ENCODE measurements at regions not wholly inside any gene's neighbourhood (a gene's known extent, or its start where the extent isn't known, plus 50 kb on each side); places are given as distances from the start of the nearest gene placed in this dataset.

- no peak overlapping the region for H3K27ac ChIP-seq (ENCODE audit: low read depth, low read length, poor library complexity, severe bottlenecking)
- DNase-seq (ENCODE audit: low spot score), result peak; percentile 62
- TF ChIP-seq CTCF (conservative IDR thresholded peaks at IDR 0.05; ENCODE audit: low read depth, low read length), result 0 out of 2 replicates have a peak, but pooled peaks have one; percentile 23
- no peak for TF ChIP-seq EZH2 (IDR thresholded peaks at IDR 0.05; ENCODE audit: borderline replicate concordance, low read depth, low read length, poor library complexity, severe bottlenecking)
- intact Hi-C loops (cut with micrococcal nuclease; ENCODE audit: unreplicated experiment), result no loop called here
- ChIA-PET CTCF (no interaction called here), POLR2A (ENCODE audit: low non-redundant PET) (no interaction called here)
- H3K4me1 ChIP-seq (ENCODE audit: insufficient read depth, low read length, poor library complexity, severe bottlenecking), result peaks cover 42% of the 10 kb centered on the region
- no peaks in the 10 kb centered on the region for H3K36me3 ChIP-seq (ENCODE audit: insufficient read depth, low read length, poor library complexity, severe bottlenecking)
- H3K27me3 ChIP-seq (replicated peaks; ENCODE audit: insufficient read depth, low read depth, low read length, poor library complexity), result no peaks in the 10 kb centered on the region
- H3K4me3 ChIP-seq (ENCODE audit: low read depth, low read length, poor library complexity, severe bottlenecking), result no peak overlapping the region
- H3K9me3 ChIP-seq (ENCODE audit: low read depth, low read length, poor library complexity, severe bottlenecking), result no peaks in the 10 kb centered on the region
- no TSS peak for BruUV-seq (replicated peaks)
These were observed 85.4 kb upstream of the TLE3 start for GRCh38 chr15:70182858-70183695.

- ChIA-PET POLR2A (ENCODE audit: low non-redundant PET) (no interaction called here), CTCF (interaction anchor here (0.5 kb wide), 1 partner anchor 195 kb away, joined by 4 read pairs; no protein-coding TSS in a partner anchor)
- no peak for DNase-seq (ENCODE audit: low spot score)
- no peak overlapping the region for H3K27ac ChIP-seq (ENCODE audit: low read depth, low read length, poor library complexity, severe bottlenecking)
- H3K4me1 ChIP-seq (ENCODE audit: insufficient read depth, low read length, poor library complexity, severe bottlenecking), result peaks cover 41% of the 10 kb centered on the region
- no peak overlapping the region for H3K4me3 ChIP-seq (ENCODE audit: low read depth, low read length, poor library complexity, severe bottlenecking)
- intact Hi-C loops (cut with micrococcal nuclease; ENCODE audit: unreplicated experiment), result no loop called here
- no peaks in the 10 kb centered on the region for H3K9me3 ChIP-seq (ENCODE audit: low read depth, low read length, poor library complexity, severe bottlenecking)
- no peaks in the 10 kb centered on the region for H3K36me3 ChIP-seq (ENCODE audit: insufficient read depth, low read length, poor library complexity, severe bottlenecking)
- no TSS peak for BruUV-seq (replicated peaks)
- no peaks in the 10 kb centered on the region for H3K27me3 ChIP-seq (replicated peaks; ENCODE audit: insufficient read depth, low read depth, low read length, poor library complexity)
- TF ChIP-seq EZH2 (IDR thresholded peaks at IDR 0.05; ENCODE audit: borderline replicate concordance, low read depth, low read length, poor library complexity, severe bottlenecking), result no peak
- no peak for TF ChIP-seq CTCF (conservative IDR thresholded peaks at IDR 0.05; ENCODE audit: low read depth, low read length)
These were observed 84.0 kb upstream of the TLE3 start for GRCh38 chr15:70181626-70182255.

GRCh38 chr15:70180186-70180875 lies 82.6 kb upstream of the TLE3 start:
- Histone ChIP-seq H3K4me1 (ENCODE audit: insufficient read depth, low read length, poor library complexity, severe bottlenecking) (peaks cover 28% of the 10 kb centered on the region), H3K36me3 (ENCODE audit: insufficient read depth, low read length, poor library complexity, severe bottlenecking) (no peaks in the 10 kb centered on the region), H3K4me3 (ENCODE audit: low read depth, low read length, poor library complexity, severe bottlenecking) (no peak overlapping the region), H3K27me3 (replicated peaks; ENCODE audit: insufficient read depth, low read depth, low read length, poor library complexity) (no peaks in the 10 kb centered on the region), H3K9me3 (ENCODE audit: low read depth, low read length, poor library complexity, severe bottlenecking) (no peaks in the 10 kb centered on the region), H3K27ac (ENCODE audit: low read depth, low read length, poor library complexity, severe bottlenecking) (no peak overlapping the region)
- intact Hi-C loops (cut with micrococcal nuclease; ENCODE audit: unreplicated experiment), result no loop called here
- no peak for DNase-seq (ENCODE audit: low spot score)
- CTCF ChIA-PET, result interaction anchor here (0.7 to 0.8 kb wide), 2 partner anchors 16 to 197 kb away, joined by 4 to 13 read pairs; no protein-coding TSS in a partner anchor
- no TSS peak for BruUV-seq (replicated peaks)
- POLR2A ChIA-PET (ENCODE audit: low non-redundant PET), result no interaction called here
- TF ChIP-seq EZH2 (IDR thresholded peaks at IDR 0.05; ENCODE audit: borderline replicate concordance, low read depth, low read length, poor library complexity, severe bottlenecking), result no peak
- TF ChIP-seq CTCF (conservative IDR thresholded peaks at IDR 0.05; ENCODE audit: low read depth, low read length), result no peak

All from A673 (cell line).